Epithelial cell of esophagus (primary cell): ENCODE measurements at regions not wholly inside any gene's neighbourhood (a gene's known extent, or its start where the extent isn't known, plus 50 kb on each side); places are given as distances from the start of the nearest gene placed in this dataset.

Experiments
- DNase-seq: peaks from one replicate; pipeline ENCODE4 v3.0.0; 2010; ENCODE audit warnings: low read depth
- H3K4me3 ChIP-seq: 2 replicates; pipeline ENCODE4 v1.5.1; 2011; ENCODE audit warnings: mild to moderate bottlenecking, low read length, control low read depth
- CTCF ChIP-seq: IDR thresholded peaks from 2 replicates; pipeline ENCODE4 v1.5.1; 2011; ENCODE audit warnings: low read depth, mild to moderate bottlenecking, low read length, control low read depth, inconsistent platforms; ENCODE audit not compliant: insufficient read depth; ENCODE audit errors: missing control alignments

- no peak overlapping the region for H3K4me3 ChIP-seq
- no peak for TF ChIP-seq CTCF
- no peak for DNase-seq
Measured at GRCh38 chr6:24019393-24019792, 106.6 kb upstream of the NRSN1 start.

DNA sequence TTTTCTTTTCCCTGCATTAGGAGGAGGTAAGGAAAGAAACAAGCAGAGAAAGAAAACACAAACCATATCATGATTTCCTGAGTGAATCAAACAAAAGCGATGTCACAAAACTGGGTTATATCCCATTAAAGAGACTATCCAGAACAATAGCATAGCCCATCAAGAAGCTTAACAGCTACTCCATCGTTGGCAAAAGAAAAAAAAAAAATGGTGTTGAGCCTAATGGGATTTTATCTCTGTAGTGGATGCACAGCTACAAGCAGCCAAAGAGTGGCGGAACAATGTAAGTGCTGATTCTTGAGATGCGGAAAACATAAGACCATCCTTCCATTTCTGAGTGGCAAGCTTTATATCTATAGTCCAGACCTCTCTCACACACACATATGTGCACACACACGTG lies 106.2 kb upstream of the NRSN1 start:
- DNase-seq: no peak
- TF ChIP-seq CTCF: no peak
- H3K4me3 ChIP-seq: no peak overlapping the region

DNA sequence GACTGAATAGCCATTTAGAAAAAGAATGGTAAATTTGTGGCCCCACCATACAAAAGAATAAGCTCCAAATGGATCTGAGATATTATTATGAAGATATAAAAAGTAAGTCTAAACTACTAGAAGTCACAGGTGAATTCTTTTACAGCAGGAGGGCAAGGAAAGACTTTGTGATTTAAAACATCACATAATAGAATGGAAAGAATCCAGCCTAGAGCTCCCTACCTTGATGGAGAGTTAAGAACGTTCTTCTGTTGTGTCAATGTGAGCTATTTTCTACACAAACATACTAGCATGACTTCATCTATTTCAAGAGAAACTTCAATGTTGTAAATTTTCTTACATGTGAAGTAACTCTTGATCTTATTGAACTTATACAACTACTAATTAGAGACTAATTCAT lies 100.0 kb upstream of the NRSN1 start:
- DNase-seq: no peak
- TF ChIP-seq CTCF: no peak

GRCh38 chr6:24031496-24031895 lies 94.5 kb upstream of the NRSN1 start:
- TF ChIP-seq CTCF: no peak
- H3K4me3 ChIP-seq: no peak overlapping the region
- DNase-seq: no peak

More for the DNA sequence above, 100.0 kb upstream of the NRSN1 start:
- H3K4me3 ChIP-seq: no peak overlapping the region

DNA sequence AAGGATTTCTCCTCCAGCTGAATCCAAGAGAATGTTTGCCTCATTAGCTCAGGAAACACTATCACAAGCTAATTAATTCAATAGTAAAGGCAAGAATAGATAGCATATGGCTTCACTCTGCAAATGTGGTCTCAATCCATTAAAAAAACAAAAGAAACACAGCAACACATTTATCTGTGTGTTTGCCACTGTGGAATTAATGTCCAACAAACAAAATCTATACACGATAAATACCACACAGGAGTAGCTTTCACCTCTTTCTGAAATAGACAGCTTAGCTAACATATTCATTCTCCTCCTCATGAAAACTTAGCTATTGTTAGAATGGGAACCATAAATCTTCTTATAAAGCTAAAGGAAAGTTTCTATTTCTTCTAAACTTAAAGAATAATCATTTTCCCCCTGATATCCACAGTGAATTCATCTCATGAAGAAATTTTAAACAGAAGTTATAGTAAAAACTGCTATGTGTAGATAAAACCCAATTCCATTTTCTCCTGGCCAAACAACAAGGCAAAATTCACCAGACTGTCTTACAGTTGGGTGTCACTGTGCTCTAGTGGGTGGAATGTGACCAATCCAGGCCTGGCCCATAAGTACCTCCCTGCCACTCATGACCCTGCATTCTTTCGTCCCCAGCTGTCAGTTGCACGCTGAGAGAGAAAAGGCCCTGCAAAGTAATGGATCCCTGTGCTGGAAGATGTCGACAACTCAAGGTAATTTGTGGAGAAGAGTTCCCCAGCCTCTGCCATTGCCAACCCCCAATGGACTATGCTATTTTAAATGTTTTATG lies 92.9 kb upstream of the NRSN1 start:
- DNase-seq: no peak
- no peak overlapping the region for H3K4me3 ChIP-seq
- no peak for TF ChIP-seq CTCF

DNA sequence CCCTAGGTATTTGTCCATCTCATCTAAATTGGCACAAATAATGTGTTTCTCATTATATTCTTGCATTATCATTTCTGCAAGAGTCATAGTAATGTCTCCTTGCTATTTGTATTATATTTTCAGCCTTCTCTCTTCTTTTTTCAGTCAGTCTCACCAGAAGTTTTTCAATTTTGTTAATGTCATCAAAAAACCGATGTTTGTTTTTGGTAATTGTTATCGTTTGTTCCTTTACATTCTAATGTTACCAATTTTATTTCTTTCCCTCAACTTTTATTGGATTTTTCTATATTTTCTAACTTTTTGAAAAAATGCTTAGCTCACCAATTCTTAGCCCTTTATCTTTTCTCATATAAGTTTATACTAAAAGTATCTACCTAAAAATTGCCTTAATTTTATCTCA lies 82.2 kb upstream of the NRSN1 start:
- no peak for TF ChIP-seq CTCF
- H3K4me3 ChIP-seq: no peak overlapping the region

GRCh38 chr6:24051942-24052589 lies 73.9 kb upstream of the NRSN1 start:
- no peak for TF ChIP-seq CTCF
- no peak for DNase-seq
- no peak overlapping the region for H3K4me3 ChIP-seq

More for the DNA sequence above, 82.2 kb upstream of the NRSN1 start:
- no peak for DNase-seq
